ENCODE measurements at regions not wholly inside any gene's neighbourhood (a gene's known extent, or its start where the extent isn't known, plus 50 kb on each side); places are given as distances from the start of the nearest gene placed in this dataset.

- intact Hi-C loops (cut with micrococcal nuclease), result no loop called here
- 81% methylated on average over 2 of the region's 4 CpGs for WGBS (ENCODE audit: insufficient coverage)
- peaks cover 0 to 6% (median 1%) of the 10 kb centered on the region in 7 donors for H3K9me3 Mint-ChIP-seq
These were observed 1182.4 kb downstream of the DNAJB9 start for GRCh38 chr7:109752068-109752467.

GRCh38 chr7:109757713-109758112 lies 1188.0 kb downstream of the DNAJB9 start:
- no peaks in the 10 kb centered on the region for H4K20me1 ChIP-seq (ENCODE audit: insufficient read depth, low read length)
- H3K4me1 ChIP-seq (ENCODE audit: control insufficient read depth in 1 of 2, insufficient read depth in 2 of 2, low read length in 2 of 2), result no peaks in the 10 kb centered on the region

More at GRCh38 chr7:109752068-109752467, 1182.4 kb downstream of the DNAJB9 start:
- H3K4me3 Mint-ChIP-seq, result no peak overlapping the region
- H4K20me1 ChIP-seq (ENCODE audit: insufficient read depth, low read length), result no peaks in the 10 kb centered on the region
- TF ChIP-seq CTCF (IDR thresholded peaks at IDR 0.05), result no peak
- H2AFZ ChIP-seq (ENCODE audit: insufficient read depth, low read depth, low read length, poor library complexity, severe bottlenecking), result no peak overlapping the region
- H3K27ac ChIP-seq (ENCODE audit: low read depth in 1 of 2, low read length in 2 of 2), result no peak overlapping the region
- H3K27me3 ChIP-seq (ENCODE audit: control insufficient read depth in 2 of 2, insufficient read depth in 2 of 2, low read length in 2 of 2), result no peaks in the 10 kb centered on the region
- H3K4me1 ChIP-seq (ENCODE audit: control insufficient read depth in 1 of 2, insufficient read depth in 2 of 2, low read length in 2 of 2), result no peaks in the 10 kb centered on the region
- no peak overlapping the region for H3K9ac ChIP-seq (ENCODE audit: insufficient read depth, low read length, poor library complexity, severe bottlenecking)
- H3K27me3 Mint-ChIP-seq (ENCODE audit: low read depth in 3 of 3), result no peaks in the 10 kb centered on the region
- peaks cover 0 to 1% of the 10 kb centered on the region in 2 donors for H3K9me3 ChIP-seq (replicated peaks in 1 of 2; ENCODE audit: control insufficient read depth in 1 of 2, insufficient read depth in 1 of 2, low read length in 2 of 2)
- no peak overlapping the region for H3K4me3 ChIP-seq (replicated peaks in 1 of 3; ENCODE audit: low read depth in 2 of 3, low read length in 3 of 3)
- H3K36me3 ChIP-seq (replicated peaks in 1 of 2; ENCODE audit: control insufficient read depth in 1 of 2, insufficient read depth in 2 of 2, low read length in 2 of 2), result no peaks in the 10 kb centered on the region
- no peaks in the 10 kb centered on the region for H3K4me1 Mint-ChIP-seq
- no peak overlapping the region for H3K27ac Mint-ChIP-seq
- no peak for DNase-seq
- no peak overlapping the region for H3K4me2 ChIP-seq (replicated peaks; ENCODE audit: extremely low read depth, low read length, poor library complexity, severe bottlenecking)
- H3K79me2 ChIP-seq (ENCODE audit: insufficient read depth, low read length), result no peaks in the 10 kb centered on the region
- H3K36me3 Mint-ChIP-seq, result no peaks in the 10 kb centered on the region

More at GRCh38 chr7:109757713-109758112, 1188.0 kb downstream of the DNAJB9 start:
- peaks cover 0 to 4% (median 1%) of the 10 kb centered on the region in 3 donors for H3K27me3 Mint-ChIP-seq (ENCODE audit: low read depth in 3 of 3)
- Histone ChIP-seq H3K9ac (ENCODE audit: insufficient read depth, low read length, poor library complexity, severe bottlenecking) (no peak overlapping the region), H3K27me3 (ENCODE audit: control insufficient read depth in 2 of 2, insufficient read depth in 2 of 2, low read length in 2 of 2) (no peaks in the 10 kb centered on the region), H3K36me3 (replicated peaks in 1 of 2; ENCODE audit: control insufficient read depth in 1 of 2, insufficient read depth in 2 of 2, low read length in 2 of 2) (no peaks in the 10 kb centered on the region), H3K4me2 (replicated peaks; ENCODE audit: extremely low read depth, low read length, poor library complexity, severe bottlenecking) (no peak overlapping the region), H3K4me3 (replicated peaks in 1 of 3; ENCODE audit: low read depth in 2 of 3, low read length in 3 of 3) (no peak overlapping the region), H3K27ac (ENCODE audit: low read depth in 1 of 2, low read length in 2 of 2) (no peak overlapping the region), H2AFZ (ENCODE audit: insufficient read depth, low read depth, low read length, poor library complexity, severe bottlenecking) (no peak overlapping the region), H3K9me3 (replicated peaks in 1 of 2; ENCODE audit: control insufficient read depth in 1 of 2, insufficient read depth in 1 of 2, low read length in 2 of 2) (peaks cover 18 to 28% of the 10 kb centered on the region in 2 donors), H3K79me2 (ENCODE audit: insufficient read depth, low read length) (no peaks in the 10 kb centered on the region)
- TF ChIP-seq CTCF (IDR thresholded peaks at IDR 0.05), result no peak
- intact Hi-C loops (cut with micrococcal nuclease), result no loop called here
- peaks cover 7 to 18% (median 13%) of the 10 kb centered on the region in 7 donors for H3K9me3 Mint-ChIP-seq
- no peaks in the 10 kb centered on the region for H3K4me1 Mint-ChIP-seq
- no peaks in the 10 kb centered on the region for H3K36me3 Mint-ChIP-seq
- no peak overlapping the region for H3K4me3 Mint-ChIP-seq
- no peak for DNase-seq
- no CpG with 5 or more reads among the region's 1 CpG for WGBS (ENCODE audit: insufficient coverage)
- no peak overlapping the region for H3K27ac Mint-ChIP-seq
